Hepatocyte (in vitro differentiated cells): ENCODE measurements at regions not wholly inside any gene's neighbourhood (a gene's known extent, or its start where the extent isn't known, plus 50 kb on each side); places are given as distances from the start of the nearest gene placed in this dataset.

Experiments used
- DNase-seq: peaks from one replicate; pipeline ENCODE4 v3.0.0-alpha.2; 2016; ENCODE audit warnings: low spot score
- H2AFZ ChIP-seq: fragments of 200-600 bp; sonication (generic); 2 replicates; pipeline ENCODE4 v1.6.0; 2016; ENCODE audit warnings: antibody characterized with exemption, mild to moderate bottlenecking
- H3K27ac ChIP-seq: fragments of 200-600 bp; sonication (generic); 2 replicates; pipeline ENCODE4 v1.5.1; 2016; ENCODE audit warnings: mild to moderate bottlenecking
- H3K27me3 ChIP-seq: fragments of 200-600 bp; sonication (generic); 2 replicates; pipeline ENCODE4 v1.6.1; 2016
- H3K36me3 ChIP-seq: fragments of 200-600 bp; sonication (generic); replicated peaks from 2 replicates; pipeline ENCODE4 v1.5.1; 2016; ENCODE audit warnings: low read depth; ENCODE audit not compliant: insufficient read depth
- H3K4me1 ChIP-seq: fragments of 200-600 bp; sonication (generic); 2 replicates; pipeline ENCODE4 v1.5.1; 2016; ENCODE audit warnings: mild to moderate bottlenecking, moderate library complexity; ENCODE audit not compliant: insufficient read depth
- H3K4me2 ChIP-seq: fragments of 200-600 bp; sonication (generic); 2 replicates; pipeline ENCODE4 v1.6.0; 2016
- H3K4me3 ChIP-seq: fragments of 200-600 bp; sonication (generic); 2 replicates; pipeline ENCODE4 v1.5.1; 2016; ENCODE audit warnings: mild to moderate bottlenecking
- H3K79me2 ChIP-seq: fragments of 200-600 bp; sonication (generic); 2 replicates; pipeline ENCODE4 v1.6.0; 2017; ENCODE audit warnings: mild to moderate bottlenecking
- H3K9me2 ChIP-seq: fragments of 200-600 bp; sonication (generic); replicated peaks from 2 replicates; pipeline ENCODE4 v1.6.0; 2017; ENCODE audit warnings: mild to moderate bottlenecking; ENCODE audit not compliant: insufficient read depth
- H3K9me3 ChIP-seq: fragments of 200-600 bp; sonication (generic); 2 replicates; pipeline ENCODE4 v1.5.1; 2016; ENCODE audit warnings: low read depth, mild to moderate bottlenecking
- H4K20me1 ChIP-seq: fragments of 200-600 bp; sonication (generic); 2 replicates; pipeline ENCODE4 v1.6.0; 2016; ENCODE audit warnings: mild to moderate bottlenecking; ENCODE audit not compliant: insufficient read depth, poor library complexity, severe bottlenecking
- CTCF ChIP-seq: fragments of 200-600 bp; sonication (generic); IDR thresholded peaks from 2 replicates; pipeline ENCODE4 v1.5.1; 2016; ENCODE audit warnings: antibody characterized with exemption, mild to moderate bottlenecking; ENCODE audit not compliant: poor library complexity
- EZH2 ChIP-seq: fragments of 200-600 bp; sonication (generic); IDR thresholded peaks from 2 replicates; pipeline ENCODE4 v1.6.1; 2016; ENCODE audit warnings: antibody characterized with exemption, mild to moderate bottlenecking, borderline replicate concordance
- EZH2phosphoT487 ChIP-seq: fragments of 200-600 bp; sonication (generic); IDR thresholded peaks from one replicate; pipeline ENCODE4 v1.6.1; 2018; ENCODE audit warnings: antibody characterized with exemption, mild to moderate bottlenecking, low read depth, moderate library complexity; ENCODE audit not compliant: unreplicated experiment, severe bottlenecking
- WGBS: methylation state at CpG from one replicate; pipeline ENCODE4 v1.1.6; 2016; ENCODE audit warnings: low lambda C conversion rate; ENCODE audit errors: missing lambda C conversion rate; 5-methylcytosine and 5-hydroxymethylcytosine counted together

- Histone ChIP-seq H3K79me2 (no peaks in the 10 kb centered on the region), H3K4me3 (no peak overlapping the region), H2AFZ (no peak overlapping the region), H3K9me3 (no peaks in the 10 kb centered on the region), H3K36me3 (no peaks in the 10 kb centered on the region), H3K9me2 (no peaks in the 10 kb centered on the region), H3K4me1 (peaks cover 49% of the 10 kb centered on the region), H4K20me1 (no peaks in the 10 kb centered on the region), H3K27ac (peak overlapping the region; percentile 92), H3K27me3 (no peaks in the 10 kb centered on the region), H3K4me2 (peak overlapping the region; percentile 49)
- 77% methylated on average over 7 of the region's 7 CpGs for WGBS
- TF ChIP-seq EZH2phosphoT487: no peak
- no peak for TF ChIP-seq EZH2
- TF ChIP-seq CTCF: no peak
- DNase-seq: no peak
These were observed 134.2 kb upstream of the LRFN2 start for GRCh38 chr6:40721271-40721952.

DNA sequence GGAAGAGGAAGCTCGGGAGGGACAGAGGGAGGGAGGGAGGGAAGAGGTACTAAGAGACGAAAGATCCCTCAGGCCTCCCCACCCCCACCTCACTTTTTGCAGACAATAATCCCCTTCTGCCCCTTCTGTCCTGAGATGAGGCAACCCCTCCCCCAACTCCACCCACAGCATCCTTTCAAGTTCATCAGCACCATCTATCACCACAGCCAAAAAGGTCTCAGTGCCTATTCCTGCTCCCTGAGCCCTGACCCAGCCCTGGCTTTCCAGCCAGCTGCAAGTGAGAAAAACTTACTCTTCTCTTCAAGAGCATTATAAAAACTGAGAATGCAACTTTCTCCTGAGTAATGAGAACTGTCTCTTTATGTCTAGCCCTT is 133.2 kb upstream of the LRFN2 start:
- H3K27ac ChIP-seq: peak overlapping the region; percentile 92
- no peaks in the 10 kb centered on the region for H3K27me3 ChIP-seq
- H3K4me3 ChIP-seq: no peak overlapping the region
- H3K9me2 ChIP-seq: no peaks in the 10 kb centered on the region
- no peaks in the 10 kb centered on the region for H3K36me3 ChIP-seq
- TF ChIP-seq CTCF (no peak), EZH2 (no peak), EZH2phosphoT487 (no peak)
- no peak for DNase-seq
- H3K4me1 ChIP-seq: peaks cover 57% of the 10 kb centered on the region
- no peak overlapping the region for H3K4me2 ChIP-seq
- H3K79me2 ChIP-seq: no peaks in the 10 kb centered on the region
- no CpG with 5 or more reads among the region's 2 CpGs for WGBS
- no peaks in the 10 kb centered on the region for H3K9me3 ChIP-seq
- H4K20me1 ChIP-seq: no peaks in the 10 kb centered on the region
- H2AFZ ChIP-seq: peak overlapping the region; percentile 82

- no peaks in the 10 kb centered on the region for H3K79me2 ChIP-seq
- peak; percentile 55 for DNase-seq
- H3K4me3 ChIP-seq: no peak overlapping the region
- peak overlapping the region; percentile 87 for H3K27ac ChIP-seq
- H4K20me1 ChIP-seq: no peaks in the 10 kb centered on the region
- no peaks in the 10 kb centered on the region for H3K9me2 ChIP-seq
- no peaks in the 10 kb centered on the region for H3K36me3 ChIP-seq
- peaks cover 61% of the 10 kb centered on the region for H3K4me1 ChIP-seq
- H3K4me2 ChIP-seq: peak overlapping the region; percentile 65
- H3K27me3 ChIP-seq: no peaks in the 10 kb centered on the region
- TF ChIP-seq CTCF: no peak
- no peaks in the 10 kb centered on the region for H3K9me3 ChIP-seq
- peak overlapping the region; percentile 82 for H2AFZ ChIP-seq
- 49% methylated on average over 7 of the region's 7 CpGs for WGBS
These were observed 132.7 kb upstream of the LRFN2 start for GRCh38 chr6:40719671-40720374.
